ENCODE measurements at regions not wholly inside any gene's neighbourhood (a gene's known extent, or its start where the extent isn't known, plus 50 kb on each side); places are given as distances from the start of the nearest gene placed in this dataset.

DNA sequence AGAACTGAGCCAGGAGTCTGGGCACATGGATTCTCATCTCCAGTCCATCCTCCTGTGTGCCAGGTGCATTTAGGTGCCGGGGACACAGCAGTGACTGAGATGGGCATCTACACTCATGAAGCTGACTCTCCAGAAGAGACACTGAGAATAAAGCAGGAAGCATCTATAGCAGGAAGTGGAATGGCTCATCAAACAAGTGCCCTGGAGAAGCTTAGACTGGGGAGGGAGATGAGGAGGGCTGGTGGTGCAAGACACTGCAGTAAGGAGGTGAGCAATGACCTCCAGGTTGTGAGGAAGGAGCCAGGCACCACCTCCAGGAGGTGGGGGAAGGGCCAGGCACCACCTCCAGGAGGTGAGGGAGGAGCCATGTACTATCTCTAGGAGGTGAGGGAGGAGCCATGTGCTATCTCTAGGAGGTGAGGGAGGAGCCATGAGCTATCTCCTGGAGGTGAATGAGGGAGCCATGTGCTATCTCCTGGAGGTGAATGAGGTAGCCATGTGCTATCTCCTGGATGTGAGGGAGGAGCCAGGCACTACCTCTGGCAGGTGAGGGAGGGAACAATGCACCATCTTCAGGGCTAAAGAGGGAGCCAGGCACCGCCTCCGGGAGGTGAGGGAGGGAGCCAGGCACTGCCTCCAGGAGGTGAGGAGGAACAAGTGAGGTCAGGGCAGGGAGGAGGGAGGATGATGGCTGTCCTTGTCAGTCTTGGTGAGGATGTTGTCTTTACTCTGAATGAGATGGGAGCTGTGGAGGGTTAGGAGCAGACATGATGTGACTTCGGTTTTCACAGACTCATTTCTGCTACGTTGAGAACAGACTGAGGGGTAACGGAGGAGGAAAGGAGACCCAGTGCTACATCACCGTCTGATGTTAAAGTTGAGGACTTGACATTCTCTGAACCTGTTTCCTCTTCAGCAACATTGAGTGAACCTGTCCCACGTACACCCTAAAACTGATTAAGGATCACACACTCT is 961.9 kb upstream of the TMEM132C start:
- no peak for DNase-seq (ENCODE audit: low spot score)

DNA sequence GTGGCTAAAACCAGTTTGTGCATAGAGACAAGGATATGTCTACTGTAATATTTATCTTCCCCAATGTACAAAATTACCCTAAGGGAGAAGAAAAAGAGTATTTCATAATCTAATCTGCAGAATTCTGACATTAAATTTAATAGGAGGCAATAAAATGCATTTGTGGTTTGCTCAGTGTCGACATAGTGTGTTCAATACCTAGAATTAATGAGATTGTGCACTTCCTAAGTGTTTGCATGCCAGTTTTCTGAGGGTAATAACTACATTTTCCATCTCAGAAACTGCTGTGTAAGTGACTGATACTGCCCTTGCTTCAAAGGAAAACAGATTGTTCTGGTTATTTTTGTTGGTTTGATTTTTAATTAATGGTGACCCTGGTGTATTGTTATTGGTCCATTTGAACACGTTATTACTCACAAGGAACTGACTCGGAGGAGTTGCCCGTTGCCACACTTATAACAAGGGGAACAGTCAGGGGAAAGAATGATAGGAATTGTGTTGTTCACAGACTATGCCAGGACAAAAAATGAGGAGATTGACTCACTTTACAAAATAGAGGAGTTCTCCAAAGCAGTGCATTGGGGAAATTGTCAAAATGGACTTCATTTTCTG is 960.3 kb upstream of the TMEM132C start:
- no peak for DNase-seq (ENCODE audit: low spot score)

DNA sequence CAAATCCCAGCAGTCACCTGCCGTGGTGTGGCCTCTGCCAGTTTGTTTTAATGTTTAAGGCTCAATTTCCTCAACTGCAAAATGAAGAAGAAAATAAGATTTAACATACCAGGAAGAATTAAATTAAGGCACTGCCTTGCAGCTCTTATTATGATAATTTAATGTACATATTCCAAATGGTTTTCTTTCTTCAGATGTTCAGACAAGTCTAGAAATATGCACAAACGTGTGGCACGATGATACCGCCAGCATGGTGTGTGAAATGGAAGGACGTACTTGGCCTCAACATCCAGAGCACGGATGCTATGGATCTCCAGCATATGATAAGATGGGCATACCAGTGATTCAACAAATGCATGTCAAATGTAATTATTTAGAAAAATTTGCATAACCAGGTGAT is 959.4 kb upstream of the TMEM132C start:
- no peak for DNase-seq (ENCODE audit: low spot score)

DNA sequence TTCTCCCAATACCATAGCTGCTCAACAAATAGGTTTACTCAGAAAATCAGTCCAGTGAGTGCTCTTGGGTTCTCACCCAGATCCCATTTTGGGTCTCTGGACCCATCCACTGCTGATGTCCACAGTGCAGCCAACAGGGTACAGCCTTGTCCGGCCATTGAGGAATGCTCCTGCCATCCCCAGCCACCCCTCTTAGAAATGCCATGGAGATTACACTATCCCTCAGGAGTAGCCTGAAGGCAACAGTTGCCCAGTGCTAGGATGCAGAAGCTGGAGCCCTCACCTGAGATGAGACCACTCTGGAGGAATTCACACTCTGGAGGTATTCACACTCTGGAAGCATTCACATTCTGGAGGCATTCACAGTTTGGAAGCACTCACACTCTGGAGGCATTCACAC is 958.8 kb upstream of the TMEM132C start:
- DNase-seq (ENCODE audit: low spot score), result no peak

DNA sequence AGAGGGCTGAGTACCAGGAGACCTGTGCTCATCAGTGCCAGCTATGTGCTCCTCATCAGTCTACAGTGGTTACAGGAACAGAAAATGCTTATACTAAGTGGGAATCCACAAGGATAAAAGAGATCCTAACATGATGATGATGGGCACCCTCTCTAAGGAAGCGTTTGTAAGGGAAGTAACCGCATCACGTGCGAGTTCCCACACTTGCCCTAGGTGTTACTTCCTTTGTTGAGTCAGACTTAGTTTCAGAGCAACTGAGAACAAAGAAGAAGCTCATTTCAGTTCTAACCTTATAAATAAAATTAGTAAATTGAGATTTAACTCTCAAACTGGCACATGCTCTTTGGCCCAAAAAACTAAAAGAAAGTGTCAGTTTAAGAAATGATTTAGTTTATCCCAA is 956.4 kb upstream of the TMEM132C start:
- DNase-seq (ENCODE audit: low spot score), result no peak

DNA sequence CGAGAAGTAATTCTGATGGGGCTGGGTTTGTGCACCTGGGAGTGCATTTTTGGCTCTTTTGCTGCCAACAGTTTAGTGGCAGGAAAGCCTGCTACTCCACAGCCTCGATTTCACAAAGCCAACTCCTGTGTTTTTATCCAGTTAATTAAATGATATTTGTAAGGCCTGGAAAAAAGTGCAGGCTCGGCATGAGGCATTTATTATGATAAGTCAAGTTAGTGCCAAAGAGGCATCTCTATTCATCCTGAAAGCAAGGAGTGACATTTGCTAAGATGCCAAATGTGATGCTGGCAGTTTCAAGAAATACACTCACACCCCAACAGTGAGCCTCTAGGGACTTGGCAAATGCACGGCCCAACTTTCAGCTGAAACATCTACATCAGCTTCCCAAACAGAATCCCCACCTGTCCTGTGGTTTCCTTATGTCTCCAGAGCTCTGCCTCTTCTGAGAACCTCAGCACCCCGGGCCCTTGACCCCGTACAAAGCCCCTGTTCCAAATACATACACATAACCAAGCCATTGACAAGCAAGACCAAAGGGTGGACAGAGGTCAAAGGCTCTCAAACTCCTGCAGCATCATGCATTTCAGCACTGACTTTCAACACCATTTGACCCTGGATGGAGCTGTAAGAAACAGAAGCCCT is 955.1 kb upstream of the TMEM132C start:
- DNase-seq (ENCODE audit: low spot score), result peak; percentile 42

DNA sequence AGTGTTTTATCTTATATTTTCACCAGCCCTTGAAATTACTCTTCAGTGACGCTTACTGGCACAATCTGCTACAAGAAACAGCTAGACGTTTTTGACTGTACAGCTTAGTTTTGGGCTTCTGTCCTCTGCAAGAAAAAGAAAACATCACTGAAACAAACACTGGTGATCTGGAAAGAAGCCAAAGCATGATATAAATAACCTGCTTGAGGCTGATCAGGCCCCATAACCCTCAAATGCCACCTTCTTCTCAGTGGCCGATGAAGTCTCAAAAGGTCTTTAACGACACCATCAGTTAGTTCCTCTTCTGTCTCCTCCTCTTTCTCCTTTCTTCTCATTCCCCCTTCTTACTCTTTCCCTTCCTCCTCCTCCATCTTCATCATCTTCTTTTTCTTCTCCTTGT is 942.3 kb upstream of the TMEM132C start:
- DNase-seq (ENCODE audit: low spot score), result no peak

DNA sequence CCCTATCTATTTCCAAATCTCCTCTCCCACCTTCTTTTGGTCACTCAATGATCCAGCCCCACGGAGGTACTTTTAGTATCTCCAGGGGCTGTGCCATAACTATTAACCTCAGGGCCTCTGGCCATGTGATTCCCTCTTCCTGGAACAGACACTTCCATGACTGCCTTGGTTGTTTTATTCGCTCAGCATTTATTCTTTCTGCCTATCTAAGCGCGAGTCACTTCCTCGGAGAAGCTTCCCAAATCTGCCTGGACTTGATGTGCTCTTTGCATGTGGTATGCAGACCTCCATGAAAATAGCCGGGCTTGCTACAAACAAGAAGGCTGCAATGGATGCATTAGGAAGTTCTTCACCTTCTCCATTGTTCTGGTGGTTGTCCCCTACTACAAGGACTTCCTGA is 939.0 kb upstream of the TMEM132C start:
- no peak for DNase-seq (ENCODE audit: low spot score)

DNA sequence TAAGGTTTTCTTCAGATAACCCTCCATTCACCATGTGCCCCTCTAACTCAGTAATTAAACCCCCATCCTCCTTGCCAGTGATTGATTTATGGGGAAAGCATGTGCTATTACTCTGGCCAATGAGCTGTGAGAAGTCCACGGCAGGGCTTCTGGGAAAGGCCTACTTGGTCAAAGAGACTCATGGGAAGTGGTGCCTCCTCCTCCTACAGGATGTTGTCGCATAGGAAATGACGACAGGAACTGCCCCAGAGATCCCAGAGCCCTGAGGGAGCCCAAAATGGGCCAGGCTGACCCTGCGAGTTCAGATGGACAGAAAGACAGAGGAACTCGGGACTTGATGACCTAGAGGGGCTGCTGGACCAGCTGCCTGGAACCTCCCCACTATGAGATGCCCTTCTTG is 938.1 kb upstream of the TMEM132C start:
- no peak for DNase-seq (ENCODE audit: low spot score)

DNA sequence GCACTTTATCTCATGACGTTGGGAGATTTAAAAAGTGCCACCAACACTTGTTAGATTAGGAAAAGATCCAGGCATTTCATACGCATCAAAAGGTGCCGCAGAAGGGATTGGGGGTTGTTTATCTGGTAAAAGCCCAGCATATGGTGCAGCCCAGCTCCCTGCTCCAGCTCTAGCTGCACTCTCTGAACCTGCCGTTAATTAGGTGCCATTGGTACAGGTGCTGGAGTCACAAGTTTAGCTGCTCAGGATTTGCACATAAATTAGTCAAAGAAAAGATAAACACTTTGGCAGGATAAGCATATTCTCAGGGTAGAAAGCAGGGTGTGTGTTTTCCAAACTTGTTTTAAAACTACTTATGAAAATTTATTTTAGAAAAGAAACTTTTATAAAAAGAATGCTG is 932.6 kb upstream of the TMEM132C start:
- peak; percentile 79 for DNase-seq (ENCODE audit: low spot score)

DNA sequence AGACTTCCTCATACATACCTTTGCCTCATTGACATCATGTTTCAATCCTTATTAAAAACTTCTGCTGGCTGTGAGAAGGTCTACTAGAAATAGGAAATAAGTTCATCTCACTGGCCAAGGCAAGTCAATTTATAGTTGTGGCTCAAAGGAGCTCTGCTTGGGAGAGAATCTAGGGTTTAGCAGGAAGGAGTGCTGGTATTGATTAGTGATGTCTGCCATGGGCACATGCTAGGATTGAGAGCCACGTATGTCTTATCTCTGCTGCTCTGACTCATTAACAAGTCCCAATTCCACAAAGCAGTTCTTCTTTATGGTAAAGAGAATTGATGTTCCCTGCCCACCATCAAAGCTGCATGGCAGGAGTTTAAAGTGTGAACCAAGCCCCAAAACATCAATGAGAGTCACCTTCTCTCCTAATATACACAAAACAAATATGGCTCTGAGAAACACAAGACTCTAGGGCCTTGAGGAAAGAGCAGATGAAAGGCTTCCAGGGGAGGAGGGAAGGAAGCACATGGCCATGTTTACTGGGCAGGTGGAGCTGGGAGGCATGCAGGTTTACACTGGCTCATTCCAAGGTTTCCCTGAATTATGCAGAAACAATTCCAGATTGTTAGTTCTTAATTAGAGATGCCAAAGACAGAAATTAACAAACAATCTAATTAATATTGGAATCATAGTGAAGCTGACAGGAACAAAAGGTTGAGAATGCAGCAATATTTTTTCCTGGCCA is 931.9 kb upstream of the TMEM132C start:
- DNase-seq (ENCODE audit: low spot score), result peak; percentile 79

DNA sequence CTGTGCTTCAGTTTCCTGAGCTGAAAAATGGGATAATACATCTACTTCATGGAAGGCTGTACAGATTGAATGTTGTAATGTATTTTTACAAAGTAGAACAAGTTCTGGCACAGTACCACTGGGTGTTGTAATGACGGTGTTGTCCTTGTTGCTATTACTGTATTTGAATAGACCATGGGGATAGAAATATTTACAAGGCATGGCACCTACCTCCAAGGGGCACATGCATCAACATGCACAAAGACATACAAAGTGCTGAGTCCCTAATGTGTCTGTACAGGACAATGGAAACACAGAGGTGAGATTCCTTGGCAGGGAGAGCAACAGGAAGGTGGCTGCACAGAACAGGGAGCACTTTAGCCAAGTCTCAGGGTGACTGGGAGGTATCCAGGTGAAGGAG is 930.6 kb upstream of the TMEM132C start:
- no peak for DNase-seq (ENCODE audit: low spot score)

DNA sequence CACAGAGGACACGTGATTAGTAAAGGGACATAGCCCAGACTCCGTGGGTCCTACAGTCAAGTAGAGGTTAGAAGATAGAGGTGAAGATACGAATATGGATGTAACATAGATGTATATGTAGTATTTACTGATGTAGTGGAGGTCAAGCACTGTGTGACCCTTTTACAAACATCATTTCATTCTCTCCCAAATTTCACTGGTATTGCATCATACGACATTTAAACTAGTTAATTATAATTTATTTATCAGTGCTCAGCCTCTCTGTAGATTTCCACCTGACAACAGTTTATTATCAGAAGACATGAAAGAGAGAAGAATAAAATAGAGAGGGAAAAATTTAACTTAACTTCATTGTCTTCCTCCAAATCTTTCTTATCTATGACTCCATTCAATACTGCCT is 927.9 kb upstream of the TMEM132C start:
- no peak for DNase-seq (ENCODE audit: low spot score)

DNA sequence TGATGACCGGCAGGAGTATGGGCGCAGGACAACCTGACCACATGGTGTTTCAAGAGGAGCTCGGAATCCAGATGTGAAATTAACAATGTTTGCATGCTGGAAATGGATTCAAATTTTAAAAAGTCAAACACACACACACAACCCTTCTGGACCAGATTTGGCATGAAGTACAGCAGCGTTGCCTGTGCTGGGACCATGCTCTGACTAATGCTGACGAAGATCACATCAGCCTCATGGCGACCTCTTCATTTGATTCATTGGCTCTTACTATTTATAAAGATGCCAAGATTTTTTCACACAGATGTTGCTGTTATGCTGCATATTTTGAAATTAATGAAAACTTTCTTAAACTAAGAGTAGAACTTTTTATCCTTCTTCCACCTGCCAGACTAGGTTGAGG is 926.6 kb upstream of the TMEM132C start:
- DNase-seq (ENCODE audit: low spot score), result no peak

DNA sequence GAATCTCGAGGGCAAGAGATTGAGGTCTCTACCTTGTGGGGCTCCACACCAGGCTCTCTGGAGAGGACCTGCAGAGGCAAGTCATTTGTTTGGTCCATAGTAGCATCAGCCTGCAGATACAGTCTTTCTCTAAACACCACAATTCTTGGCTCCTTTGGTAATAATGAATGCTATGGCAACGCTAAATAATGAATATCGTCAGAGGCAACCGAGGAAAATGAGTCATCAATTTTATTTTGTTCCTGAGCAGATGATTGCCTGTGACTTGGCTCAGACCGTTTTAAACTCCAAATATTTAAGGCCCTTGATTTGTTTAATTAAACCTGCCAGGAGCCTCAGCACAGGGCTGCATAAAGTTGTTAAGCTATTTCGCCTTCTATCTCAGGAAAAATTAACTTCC is 924.1 kb upstream of the TMEM132C start:
- no peak for DNase-seq (ENCODE audit: low spot score)

DNA sequence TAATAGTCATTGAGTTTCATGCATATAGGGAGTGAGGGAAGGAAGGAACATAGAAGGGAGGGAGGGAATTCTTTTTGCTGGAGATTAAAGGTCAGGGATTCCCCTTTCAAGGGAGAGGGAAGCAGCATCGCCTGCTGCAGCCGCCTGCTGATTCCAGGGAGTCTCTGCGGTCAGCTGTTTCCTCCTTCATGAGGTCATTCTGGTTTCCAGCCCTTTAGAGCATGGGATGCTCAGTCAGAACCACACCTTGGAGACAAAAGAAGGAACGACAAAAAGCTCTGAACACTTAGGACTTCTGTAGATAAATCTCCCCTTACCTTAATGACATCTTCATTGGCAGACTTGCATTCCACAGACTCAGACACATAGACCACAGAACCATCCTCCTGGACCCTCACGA is 923.0 kb upstream of the TMEM132C start:
- DNase-seq (ENCODE audit: low spot score), result no peak

DNA sequence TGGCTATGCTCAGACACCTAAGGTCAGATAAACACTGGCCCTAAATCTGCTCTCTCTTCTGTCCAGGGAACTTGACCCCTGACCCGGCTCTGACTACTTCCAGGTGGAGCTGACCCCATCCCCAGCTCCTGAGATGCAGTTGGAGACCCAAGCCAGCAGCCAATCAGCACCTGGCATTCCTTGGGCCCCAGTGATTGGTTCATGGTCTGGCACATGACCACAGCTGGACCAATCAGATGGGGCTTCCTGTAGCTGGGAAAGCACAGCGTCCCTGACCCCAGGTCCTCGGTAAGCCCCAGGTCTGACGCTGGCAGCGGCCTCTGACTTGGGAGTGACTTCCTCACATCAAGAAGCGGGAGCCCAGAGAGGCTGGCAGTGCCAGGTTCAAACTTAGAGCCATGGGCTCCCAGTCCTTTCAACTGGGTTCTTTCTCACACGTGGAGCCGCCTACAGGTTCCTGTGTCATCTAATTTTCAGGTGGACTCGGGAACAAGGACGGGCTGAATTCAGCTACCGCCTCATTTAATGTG is 915.4 kb upstream of the TMEM132C start:
- DNase-seq (ENCODE audit: low spot score), result no peak

DNA sequence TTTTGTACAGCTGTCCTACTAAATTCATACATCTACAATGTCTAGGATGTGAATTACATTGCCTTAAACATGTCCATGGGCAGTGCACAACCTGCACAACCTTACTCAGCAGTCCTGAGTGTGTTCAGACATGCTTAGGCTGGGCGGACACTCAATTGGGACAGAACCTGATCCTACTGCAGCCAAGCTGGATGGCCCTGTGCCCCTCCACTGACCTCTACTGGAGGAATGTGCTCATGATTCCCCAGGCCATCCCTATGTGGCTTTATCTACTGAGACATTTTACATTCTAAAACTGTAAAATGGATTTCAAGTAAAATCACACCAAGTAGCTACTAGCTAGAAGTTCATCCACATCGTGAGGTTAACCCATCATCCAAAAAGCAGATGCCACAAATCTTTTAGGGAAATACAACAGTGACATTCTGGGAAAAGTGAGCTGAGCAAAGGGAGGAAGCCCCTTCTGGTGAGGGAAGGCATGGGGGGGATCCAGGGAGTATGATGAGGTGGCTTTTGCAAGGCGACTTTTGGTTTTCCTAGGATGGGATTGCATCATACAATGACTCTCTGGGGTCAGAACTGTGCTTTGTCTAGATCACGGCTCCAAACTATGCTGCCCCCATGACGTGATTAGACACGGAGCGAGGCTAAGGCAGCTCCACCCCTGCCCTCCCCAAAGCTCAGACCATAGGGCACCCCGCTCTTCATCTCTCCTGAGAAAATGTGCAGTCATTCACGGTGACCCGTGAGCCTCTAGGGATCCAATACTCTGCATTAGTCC is 911.7 kb upstream of the TMEM132C start:
- peak; percentile 8 for DNase-seq (ENCODE audit: low spot score)

DNA sequence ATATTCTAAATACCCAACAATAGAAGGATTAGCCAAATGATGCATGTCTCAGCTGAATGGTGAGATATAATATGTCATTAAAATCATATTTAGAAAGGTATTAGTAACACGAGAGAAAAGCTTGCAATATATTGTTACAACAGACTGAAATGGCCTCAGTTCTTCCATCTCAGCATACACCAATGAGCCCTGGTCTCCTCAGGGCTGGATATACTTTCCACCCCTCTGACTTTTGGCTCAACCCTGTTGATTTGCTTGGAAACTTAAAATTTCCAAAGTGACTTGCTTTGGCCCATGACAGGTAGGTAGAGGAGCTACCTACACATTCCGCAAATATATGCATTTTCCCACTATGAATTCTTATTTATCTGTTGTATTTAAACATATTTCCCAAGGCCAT is 908.1 kb upstream of the TMEM132C start:
- DNase-seq (ENCODE audit: low spot score), result no peak

DNA sequence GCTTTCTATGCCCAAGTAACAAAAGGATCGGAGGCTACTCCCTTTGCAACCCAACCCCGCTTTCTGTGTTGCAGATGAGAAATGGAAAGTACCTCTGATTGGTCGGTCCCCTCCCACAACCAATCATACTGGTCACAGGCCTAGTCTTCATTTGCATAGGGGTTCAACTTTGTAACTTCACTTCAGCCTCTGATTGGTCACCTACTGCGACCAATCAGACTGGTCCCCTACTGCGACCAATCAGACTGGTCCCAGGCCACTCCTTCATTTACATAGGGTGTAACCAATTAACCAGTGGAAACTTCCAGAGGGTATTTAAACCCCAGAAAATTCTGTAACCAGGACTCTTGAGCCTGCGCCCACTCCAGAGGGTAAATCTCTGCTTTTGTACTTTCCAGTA is 906.4 kb upstream of the TMEM132C start:
- DNase-seq (ENCODE audit: low spot score), result no peak

DNA sequence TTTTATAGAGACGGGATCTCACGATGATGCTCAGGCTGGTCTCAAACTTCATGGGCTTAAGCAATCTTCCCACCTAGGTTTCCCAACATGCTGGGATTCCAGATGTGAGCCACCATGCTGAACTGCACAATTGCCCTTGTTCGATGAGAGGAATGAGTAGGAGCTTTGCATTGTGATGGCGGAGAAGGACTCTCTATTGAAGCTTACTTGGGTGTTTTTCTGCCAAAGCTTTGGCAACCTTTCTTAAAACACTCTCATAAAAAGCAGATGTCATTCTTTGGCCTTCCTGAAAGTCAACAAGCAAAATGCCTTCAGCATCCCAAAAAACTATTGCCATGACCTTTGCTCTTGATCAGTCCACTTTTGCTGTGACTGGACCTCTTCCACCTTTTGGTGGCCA is 904.8 kb upstream of the TMEM132C start:
- no peak for DNase-seq (ENCODE audit: low spot score)

Data from cerebellar cortex (tissue), 1 donor.